ENCODE measurements at regions not wholly inside any gene's neighbourhood (a gene's known extent, or its start where the extent isn't known, plus 50 kb on each side); places are given as distances from the start of the nearest gene placed in this dataset.
A peak's percentile ranks its signal among the peaks of the same experiment; 100 is the strongest.
"Not testable (repeated sequence)": the region's sequence is repeated elsewhere in the genome, so short reads cannot be mapped to it uniquely, and the experiment has no call there.

GRCh38 chr5:91252916-91253315 is 130.2 kb downstream of the ARRDC3 start:
- Mint-ChIP-seq H3K4me3 (no peak overlapping the region), H3K36me3 (ENCODE audit: low read depth) (no peaks in the 10 kb centered on the region), H3K27ac (no peak overlapping the region), H3K27me3 (ENCODE audit: insufficient read depth) (peaks cover 11% of the 10 kb centered on the region), H3K9me3 (no peaks in the 10 kb centered on the region), H3K4me1 (ENCODE audit: low read depth) (no peaks in the 10 kb centered on the region)
- intact Hi-C loops (cut with micrococcal nuclease) = no loop called here
- DNase-seq (ENCODE audit: low spot score) = no peak

GRCh38 chr5:91245871-91246270 is 137.2 kb downstream of the ARRDC3 start:
- no peak for DNase-seq (ENCODE audit: low spot score)
- Mint-ChIP-seq H3K4me3 (no peak overlapping the region), H3K36me3 (ENCODE audit: low read depth) (peaks cover 3% of the 10 kb centered on the region), H3K9me3 (peaks cover 11% of the 10 kb centered on the region), H3K27ac (no peak overlapping the region), H3K27me3 (ENCODE audit: insufficient read depth) (peaks cover 7% of the 10 kb centered on the region), H3K4me1 (ENCODE audit: low read depth) (no peaks in the 10 kb centered on the region)
- intact Hi-C loops (cut with micrococcal nuclease) = no loop called here

- peaks cover 6% of the 10 kb centered on the region for H3K27me3 Mint-ChIP-seq (ENCODE audit: insufficient read depth)
- H3K4me3 Mint-ChIP-seq = no peak overlapping the region
- intact Hi-C loops (cut with micrococcal nuclease) = no loop called here
- DNase-seq (ENCODE audit: low spot score) = no peak
- no peaks in the 10 kb centered on the region for H3K4me1 Mint-ChIP-seq (ENCODE audit: low read depth)
- peaks cover 11% of the 10 kb centered on the region for H3K9me3 Mint-ChIP-seq
- no peak overlapping the region for H3K27ac Mint-ChIP-seq
- peaks cover 3% of the 10 kb centered on the region for H3K36me3 Mint-ChIP-seq (ENCODE audit: low read depth)
Observed at GRCh38 chr5:91245074-91245452, 138.1 kb downstream of the ARRDC3 start.

- no peak overlapping the region for H3K4me3 Mint-ChIP-seq
- H3K27ac Mint-ChIP-seq = no peak overlapping the region
Observed at GRCh38 chr5:91244380-91245073, 138.6 kb downstream of the ARRDC3 start.

GRCh38 chr5:91243852-91244251 is 139.3 kb downstream of the ARRDC3 start:
- H3K4me1 Mint-ChIP-seq (ENCODE audit: low read depth) = no peaks in the 10 kb centered on the region
- DNase-seq (ENCODE audit: low spot score) = no peak
- H3K36me3 Mint-ChIP-seq (ENCODE audit: low read depth) = peaks cover 3% of the 10 kb centered on the region
- H3K4me3 Mint-ChIP-seq = no peak overlapping the region
- no peak overlapping the region for H3K27ac Mint-ChIP-seq
- H3K27me3 Mint-ChIP-seq (ENCODE audit: insufficient read depth) = peaks cover 5% of the 10 kb centered on the region
- peaks cover 11% of the 10 kb centered on the region for H3K9me3 Mint-ChIP-seq
- intact Hi-C loops (cut with micrococcal nuclease) = no loop called here

More at GRCh38 chr5:91244380-91245073, 138.6 kb downstream of the ARRDC3 start:
- intact Hi-C loops (cut with micrococcal nuclease) = no loop called here
- DNase-seq (ENCODE audit: low spot score) = no peak
- Mint-ChIP-seq H3K9me3 (peaks cover 11% of the 10 kb centered on the region), H3K4me1 (ENCODE audit: low read depth) (no peaks in the 10 kb centered on the region), H3K27me3 (ENCODE audit: insufficient read depth) (peaks cover 5% of the 10 kb centered on the region), H3K36me3 (ENCODE audit: low read depth) (peaks cover 3% of the 10 kb centered on the region)

DNA sequence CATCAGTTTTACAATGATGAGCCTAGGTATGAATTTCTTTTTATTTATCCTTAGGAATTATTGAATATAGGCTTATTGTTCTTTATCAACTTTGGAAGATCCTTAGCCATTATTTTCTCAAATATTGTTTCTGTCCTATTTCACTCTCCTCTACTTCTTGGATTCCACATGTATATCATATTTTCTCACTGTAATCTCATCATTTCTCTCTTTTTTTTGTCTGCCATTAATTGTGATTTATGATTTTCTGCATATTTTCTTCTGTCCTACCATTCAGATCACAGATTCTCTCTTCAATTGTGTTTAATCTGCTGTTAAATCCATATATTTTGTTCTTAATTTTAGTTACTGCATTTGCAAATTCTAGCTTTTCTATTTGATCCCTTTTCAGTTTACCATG is 139.8 kb downstream of the ARRDC3 start:
- Mint-ChIP-seq H3K27me3 (ENCODE audit: insufficient read depth) (peaks cover 5% of the 10 kb centered on the region), H3K4me1 (ENCODE audit: low read depth) (no peaks in the 10 kb centered on the region), H3K36me3 (ENCODE audit: low read depth) (peaks cover 3% of the 10 kb centered on the region), H3K27ac (no peak overlapping the region), H3K9me3 (peaks cover 11% of the 10 kb centered on the region), H3K4me3 (no peak overlapping the region)
- intact Hi-C loops (cut with micrococcal nuclease) = no loop called here
- no peak for DNase-seq (ENCODE audit: low spot score)

DNA sequence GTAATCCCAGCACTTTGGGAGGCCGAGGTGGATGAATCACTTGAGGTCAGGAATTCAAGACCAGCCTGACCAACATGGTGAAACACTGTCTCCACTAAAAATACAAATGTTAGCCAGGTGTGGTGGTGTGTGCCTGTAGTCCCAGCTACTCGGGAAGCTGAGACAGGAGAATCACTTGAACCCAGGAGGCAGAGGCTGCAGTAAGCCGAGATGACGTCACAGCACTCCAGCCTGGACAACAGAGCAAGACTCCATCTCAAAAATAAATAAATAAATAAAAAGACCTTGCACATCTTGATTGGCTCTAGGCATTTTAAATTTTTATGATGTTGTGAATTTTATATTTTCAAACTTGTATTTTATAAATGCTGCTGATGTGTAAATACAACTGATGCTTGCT is 141.7 kb downstream of the ARRDC3 start:
- peaks cover 11% of the 10 kb centered on the region for H3K9me3 Mint-ChIP-seq
- H3K4me3 Mint-ChIP-seq; intact Hi-C loops (cut with micrococcal nuclease); H3K36me3 Mint-ChIP-seq (ENCODE audit: low read depth); DNase-seq (ENCODE audit: low spot score); H3K27ac Mint-ChIP-seq; H3K27me3 Mint-ChIP-seq (ENCODE audit: insufficient read depth); H3K4me1 Mint-ChIP-seq (ENCODE audit: low read depth): not testable (repeated sequence)

DNA sequence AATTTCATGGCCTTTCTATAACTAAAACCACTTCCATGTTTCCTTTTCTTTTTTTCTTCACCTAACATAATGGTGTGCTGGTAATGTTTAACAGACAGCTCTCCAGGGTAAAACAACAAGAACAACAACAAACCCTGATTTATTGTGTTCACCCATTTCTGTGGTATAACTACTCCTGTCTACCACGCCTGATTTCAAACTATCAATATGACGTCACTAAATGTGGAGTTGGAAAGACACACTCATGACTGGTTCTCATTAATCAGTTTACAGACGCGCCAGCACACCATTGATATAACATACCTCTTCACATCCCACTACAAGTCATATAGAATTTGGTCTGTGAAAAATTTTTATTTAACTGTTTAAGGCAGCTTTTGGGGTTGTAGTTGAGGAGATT is 142.9 kb downstream of the ARRDC3 start:
- Mint-ChIP-seq H3K27me3 (ENCODE audit: insufficient read depth) (peaks cover 8% of the 10 kb centered on the region), H3K36me3 (ENCODE audit: low read depth) (peaks cover 3% of the 10 kb centered on the region), H3K27ac (no peak overlapping the region), H3K9me3 (peaks cover 11% of the 10 kb centered on the region), H3K4me1 (ENCODE audit: low read depth) (no peaks in the 10 kb centered on the region), H3K4me3 (no peak overlapping the region)
- DNase-seq (ENCODE audit: low spot score) = no peak
- intact Hi-C loops (cut with micrococcal nuclease) = no loop called here

GRCh38 chr5:91235271-91235694 is 147.8 kb downstream of the ARRDC3 start:
- Mint-ChIP-seq H3K27ac (no peak overlapping the region), H3K4me1 (ENCODE audit: low read depth) (no peaks in the 10 kb centered on the region), H3K27me3 (ENCODE audit: insufficient read depth) (peaks cover 9% of the 10 kb centered on the region), H3K9me3 (peaks cover 7% of the 10 kb centered on the region), H3K36me3 (ENCODE audit: low read depth) (peaks cover 5% of the 10 kb centered on the region), H3K4me3 (no peak overlapping the region)
- DNase-seq (ENCODE audit: low spot score) = no peak
- intact Hi-C loops (cut with micrococcal nuclease) = no loop called here

DNA sequence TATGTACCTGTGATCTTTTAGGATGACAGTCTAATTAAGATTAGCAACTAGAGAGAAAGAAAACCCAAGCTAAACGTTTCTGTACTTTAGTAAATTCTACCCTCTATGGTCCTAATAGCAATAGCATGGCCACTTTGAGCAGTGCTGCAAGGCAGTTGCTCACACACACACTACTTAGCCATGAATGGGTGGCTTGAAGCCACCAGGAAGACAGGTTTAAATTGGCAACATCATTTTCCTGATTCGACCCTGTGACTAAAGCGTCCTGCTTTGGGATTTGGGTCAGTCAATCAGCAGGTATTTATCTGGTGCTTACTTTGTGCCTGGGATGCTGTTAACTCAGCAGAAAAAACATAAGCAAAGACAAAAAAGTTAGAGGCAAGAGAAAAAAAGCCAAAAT is 150.6 kb downstream of the ARRDC3 start:
- DNase-seq (ENCODE audit: low spot score) = no peak
- H3K9me3 Mint-ChIP-seq = peaks cover 34% of the 10 kb centered on the region
- no peak overlapping the region for H3K27ac Mint-ChIP-seq
- no peak overlapping the region for H3K4me3 Mint-ChIP-seq
- peaks cover 13% of the 10 kb centered on the region for H3K36me3 Mint-ChIP-seq (ENCODE audit: low read depth)
- no peaks in the 10 kb centered on the region for H3K4me1 Mint-ChIP-seq (ENCODE audit: low read depth)
- peaks cover 9% of the 10 kb centered on the region for H3K27me3 Mint-ChIP-seq (ENCODE audit: insufficient read depth)
- intact Hi-C loops (cut with micrococcal nuclease) = no loop called here

DNA sequence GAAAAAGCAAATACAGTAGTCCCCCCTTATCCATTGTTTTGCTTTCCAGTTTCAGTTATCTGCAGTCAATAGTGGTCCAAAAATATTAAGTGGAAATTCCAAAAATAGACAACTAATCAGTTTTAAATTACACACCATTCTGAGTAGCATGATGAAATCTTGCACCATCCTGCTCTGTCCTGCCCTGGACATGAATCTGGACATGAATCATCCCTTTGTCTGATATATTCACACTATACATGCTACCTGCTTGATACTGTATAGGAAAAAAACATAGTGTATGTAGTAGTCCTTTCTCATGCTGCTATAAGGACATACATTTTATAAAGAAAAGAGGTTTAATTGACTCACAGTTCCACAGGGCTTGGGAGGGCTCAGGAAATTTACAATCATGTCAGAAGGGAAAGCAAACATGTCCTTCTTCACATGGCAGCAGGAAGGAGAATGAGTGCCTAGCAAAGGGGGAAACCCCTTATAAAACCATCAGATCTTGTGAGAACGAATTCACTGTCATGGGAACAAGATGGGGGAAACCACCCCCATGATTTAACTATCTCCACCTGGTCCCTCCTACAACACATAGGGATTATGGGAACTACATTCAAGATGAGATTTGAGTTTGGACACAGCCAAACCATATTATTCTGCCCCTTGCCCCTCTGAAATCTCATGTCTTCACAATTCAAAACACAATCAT is 153.9 kb downstream of the ARRDC3 start:
- Mint-ChIP-seq H3K4me3 (no peak overlapping the region), H3K27ac (no peak overlapping the region), H3K9me3 (peaks cover 35% of the 10 kb centered on the region), H3K27me3 (ENCODE audit: insufficient read depth) (peaks cover 18% of the 10 kb centered on the region), H3K36me3 (ENCODE audit: low read depth) (peaks cover 13% of the 10 kb centered on the region), H3K4me1 (ENCODE audit: low read depth) (peaks cover 6% of the 10 kb centered on the region)
- intact Hi-C loops (cut with micrococcal nuclease) = loop anchor here (1.0 to 5.0 kb wide), 4 partner anchors 67 to 297 kb away; no protein-coding TSS in a partner anchor
- DNase-seq (ENCODE audit: low spot score) = no peak

GRCh38 chr5:91228188-91228587 is 154.9 kb downstream of the ARRDC3 start:
- peaks cover 35% of the 10 kb centered on the region for H3K9me3 Mint-ChIP-seq
- peaks cover 13% of the 10 kb centered on the region for H3K36me3 Mint-ChIP-seq (ENCODE audit: low read depth)
- no peak for DNase-seq (ENCODE audit: low spot score)
- H3K4me1 Mint-ChIP-seq (ENCODE audit: low read depth) = peaks cover 6% of the 10 kb centered on the region
- no peak overlapping the region for H3K4me3 Mint-ChIP-seq
- peaks cover 18% of the 10 kb centered on the region for H3K27me3 Mint-ChIP-seq (ENCODE audit: insufficient read depth)
- H3K27ac Mint-ChIP-seq = no peak overlapping the region
- intact Hi-C loops (cut with micrococcal nuclease) = loop anchor here (5.0 kb wide), 3 partner anchors 66 to 296 kb away; no protein-coding TSS in a partner anchor

- Mint-ChIP-seq H3K9me3 (peaks cover 34% of the 10 kb centered on the region), H3K27ac (no peak overlapping the region), H3K27me3 (ENCODE audit: insufficient read depth) (peaks cover 20% of the 10 kb centered on the region), H3K4me1 (ENCODE audit: low read depth) (peaks cover 6% of the 10 kb centered on the region), H3K4me3 (no peak overlapping the region), H3K36me3 (ENCODE audit: low read depth) (peaks cover 13% of the 10 kb centered on the region)
- DNase-seq (ENCODE audit: low spot score) = peak; percentile 33
- intact Hi-C loops (cut with micrococcal nuclease) = loop anchor here (1.0 to 5.0 kb wide), 9 partner anchors 43 to 360 kb away; no protein-coding TSS in a partner anchor
Observed at GRCh38 chr5:91225848-91226686, 157.1 kb downstream of the ARRDC3 start.
